ENCODE measurements at regions not wholly inside any gene's neighbourhood (a gene's known extent, or its start where the extent isn't known, plus 50 kb on each side); places are given as distances from the start of the nearest gene placed in this dataset.

GRCh38 chr12:125254236-125254635 is 189.0 kb downstream of the AACS start:
- H3K4me1 ChIP-seq, result no peaks in the 10 kb centered on the region
- ATAC-seq (no peak), DNase-seq (no peak)
- 58% methylated on average over 4 of the region's 4 CpGs for WGBS (ENCODE audit: insufficient coverage, low coverage, low lambda C conversion rate, missing lambda C conversion rate)
- H3K9me3 ChIP-seq, result no peaks in the 10 kb centered on the region
- no peaks in the 10 kb centered on the region for H3K27me3 ChIP-seq
- no peak overlapping the region for H3K4me3 ChIP-seq
- intact Hi-C loops (cut with DNase I), result no loop called here
- no peaks in the 10 kb centered on the region for H3K36me3 ChIP-seq
- no peak for TF ChIP-seq POLR2A (IDR thresholded peaks at IDR 0.05)
- TF ChIP-seq CTCF (IDR thresholded peaks at IDR 0.05), result no peak
- H3K27ac ChIP-seq, result no peak overlapping the region

GRCh38 chr12:125254856-125255255 is 189.6 kb downstream of the AACS start:
- no peak overlapping the region for H3K27ac ChIP-seq
- intact Hi-C loops (cut with DNase I), result no loop called here
- no peak for ATAC-seq
- DNase-seq, result no peak
- WGBS (ENCODE audit: insufficient coverage, low coverage, low lambda C conversion rate, missing lambda C conversion rate), result 43% methylated on average over 6 of the region's 11 CpGs
- H3K36me3 ChIP-seq, result no peaks in the 10 kb centered on the region
- no peak for TF ChIP-seq CTCF (IDR thresholded peaks at IDR 0.05)
- no peak for TF ChIP-seq POLR2A (IDR thresholded peaks at IDR 0.05)
- no peaks in the 10 kb centered on the region for H3K4me1 ChIP-seq
- H3K9me3 ChIP-seq, result no peaks in the 10 kb centered on the region
- H3K4me3 ChIP-seq, result no peak overlapping the region
- no peaks in the 10 kb centered on the region for H3K27me3 ChIP-seq

- TF ChIP-seq CTCF (IDR thresholded peaks at IDR 0.05) (no peak), POLR2A (IDR thresholded peaks at IDR 0.05) (no peak)
- WGBS (ENCODE audit: insufficient coverage, low coverage, low lambda C conversion rate, missing lambda C conversion rate), result 45% methylated on average over 11 of the region's 12 CpGs
- Histone ChIP-seq H3K27me3 (no peaks in the 10 kb centered on the region), H3K36me3 (no peaks in the 10 kb centered on the region), H3K4me3 (no peak overlapping the region), H3K9me3 (no peaks in the 10 kb centered on the region), H3K27ac (no peak overlapping the region), H3K4me1 (no peaks in the 10 kb centered on the region)
- DNase-seq, result no peak
- intact Hi-C loops (cut with DNase I), result no loop called here
- ATAC-seq, result no peak
Observed at GRCh38 chr12:125255935-125256633, 190.8 kb downstream of the AACS start.

GRCh38 chr12:125256634-125256936 is 191.3 kb downstream of the AACS start:
- Histone ChIP-seq H3K27ac (no peak overlapping the region), H3K4me3 (no peak overlapping the region), H3K36me3 (no peaks in the 10 kb centered on the region), H3K27me3 (no peaks in the 10 kb centered on the region), H3K9me3 (no peaks in the 10 kb centered on the region), H3K4me1 (no peaks in the 10 kb centered on the region)
- WGBS (ENCODE audit: insufficient coverage, low coverage, low lambda C conversion rate, missing lambda C conversion rate), result 53% methylated on average over 3 of the region's 3 CpGs
- TF ChIP-seq POLR2A (IDR thresholded peaks at IDR 0.05) (no peak), CTCF (IDR thresholded peaks at IDR 0.05) (no peak)
- ATAC-seq (no peak), DNase-seq (no peak)
- intact Hi-C loops (cut with DNase I), result no loop called here
